Kidney capillary endothelial cell (primary cell): ENCODE measurements at regions not wholly inside any gene's neighbourhood (a gene's known extent, or its start where the extent isn't known, plus 50 kb on each side); places are given as distances from the start of the nearest gene placed in this dataset.

Experiments used
- DNase-seq: peaks from one replicate; pipeline ENCODE4 v3.0.0-alpha.2; 2018; ENCODE audit warnings: low spot score

GRCh38 chr13:90950160-90950559 lies 397.3 kb upstream of the MIR17HG start:
- no peak for DNase-seq

- DNase-seq: no peak
Observed at GRCh38 chr13:90951663-90952062, 395.8 kb upstream of the MIR17HG start.

GRCh38 chr13:90952326-90952725 lies 395.2 kb upstream of the MIR17HG start:
- DNase-seq: no peak

GRCh38 chr13:90954605-90955195 lies 392.8 kb upstream of the MIR17HG start:
- no peak for DNase-seq

GRCh38 chr13:90956031-90956430 lies 391.5 kb upstream of the MIR17HG start:
- DNase-seq: no peak

GRCh38 chr13:90958866-90959265 lies 388.6 kb upstream of the MIR17HG start:
- DNase-seq: no peak

- no peak for DNase-seq
Observed at GRCh38 chr13:90968166-90968904, 379.2 kb upstream of the MIR17HG start.

- DNase-seq: no peak
Observed at GRCh38 chr13:90974249-90974975, 373.1 kb upstream of the MIR17HG start.

- DNase-seq: no peak
Observed at GRCh38 chr13:90979059-90979458, 368.4 kb upstream of the MIR17HG start.

GRCh38 chr13:90984756-90985155 lies 362.7 kb upstream of the MIR17HG start:
- no peak for DNase-seq

- DNase-seq: no peak
Observed at GRCh38 chr13:90995001-90995400, 352.5 kb upstream of the MIR17HG start.

GRCh38 chr13:90995614-90996013 lies 351.9 kb upstream of the MIR17HG start:
- DNase-seq: no peak

- DNase-seq: no peak
Observed at GRCh38 chr13:90997951-90998350, 349.5 kb upstream of the MIR17HG start.

- DNase-seq: no peak
Observed at GRCh38 chr13:90999401-90999800, 348.1 kb upstream of the MIR17HG start.

- DNase-seq: no peak
Observed at GRCh38 chr13:91001371-91001770, 346.1 kb upstream of the MIR17HG start.

- DNase-seq: no peak
Observed at GRCh38 chr13:91014696-91015095, 332.8 kb upstream of the MIR17HG start.

- peak; percentile 30 for DNase-seq
Observed at GRCh38 chr13:91017031-91017668, 330.3 kb upstream of the MIR17HG start.

- DNase-seq: no peak
Observed at GRCh38 chr13:91017669-91018053, 329.8 kb upstream of the MIR17HG start.

- DNase-seq: no peak
Observed at GRCh38 chr13:91020461-91021034, 326.9 kb upstream of the MIR17HG start.

GRCh38 chr13:91024157-91024792 lies 323.2 kb upstream of the MIR17HG start:
- DNase-seq: no peak

- DNase-seq: no peak
Observed at GRCh38 chr13:91025442-91025841, 322.0 kb upstream of the MIR17HG start.

GRCh38 chr13:91031508-91031907 lies 316.0 kb upstream of the MIR17HG start:
- no peak for DNase-seq
